ENCODE measurements at regions not wholly inside any gene's neighbourhood (a gene's known extent, or its start where the extent isn't known, plus 50 kb on each side); places are given as distances from the start of the nearest gene placed in this dataset.

DNA sequence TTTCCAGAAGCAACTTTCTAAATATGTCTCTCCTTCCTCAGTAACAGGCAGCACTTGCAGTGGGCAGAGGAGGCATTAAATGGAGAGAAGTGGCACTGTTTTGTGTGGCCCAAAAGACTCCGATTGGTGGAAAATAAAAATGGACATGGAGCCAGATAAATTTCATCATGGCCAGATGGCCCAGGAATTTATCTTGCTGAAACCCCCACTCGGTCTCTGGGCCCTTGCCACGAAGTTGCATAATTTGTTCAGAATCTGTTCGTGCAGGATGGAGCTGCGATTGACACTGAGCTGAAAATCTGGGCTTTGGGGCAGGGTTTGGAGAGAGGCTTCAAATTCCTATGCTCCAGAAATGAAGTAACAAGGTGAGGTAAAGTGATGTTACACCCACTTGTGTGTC lies 65.5 kb downstream of the C11orf91 start:
- TF ChIP-seq CTCF (conservative IDR thresholded peaks at IDR 0.05; ENCODE audit: low read depth, low read length) = no peak
- no peak for TF ChIP-seq EZH2 (IDR thresholded peaks at IDR 0.05; ENCODE audit: low read length, unreplicated experiment)

Measured in PC-3 (cell line).